Fibroblast of pulmonary artery (primary cell): ENCODE measurements at regions not wholly inside any gene's neighbourhood (a gene's known extent, or its start where the extent isn't known, plus 50 kb on each side); places are given as distances from the start of the nearest gene placed in this dataset.
"Not testable (repeated sequence)": the region's sequence is repeated elsewhere in the genome, so short reads cannot be mapped to it uniquely, and the experiment has no call there.

Experiments
- DNase-seq: peaks from one replicate; pipeline ENCODE4 v3.0.0-alpha.2; 2010; ENCODE audit warnings: low read depth
- H3K4me3 ChIP-seq: replicated peaks from 2 replicates; pipeline ENCODE4 v1.5.1; 2011; ENCODE audit warnings: low read depth, mild to moderate bottlenecking, control low read depth, low read length, moderate library complexity
- TF ChIP-seq, protein P1 (sequence below): IDR thresholded peaks from 2 replicates; pipeline ENCODE4 v1.5.1; 2011; ENCODE audit warnings: mild to moderate bottlenecking, control low read depth, low read length, inconsistent platforms; ENCODE audit errors: missing control alignments

DNA sequence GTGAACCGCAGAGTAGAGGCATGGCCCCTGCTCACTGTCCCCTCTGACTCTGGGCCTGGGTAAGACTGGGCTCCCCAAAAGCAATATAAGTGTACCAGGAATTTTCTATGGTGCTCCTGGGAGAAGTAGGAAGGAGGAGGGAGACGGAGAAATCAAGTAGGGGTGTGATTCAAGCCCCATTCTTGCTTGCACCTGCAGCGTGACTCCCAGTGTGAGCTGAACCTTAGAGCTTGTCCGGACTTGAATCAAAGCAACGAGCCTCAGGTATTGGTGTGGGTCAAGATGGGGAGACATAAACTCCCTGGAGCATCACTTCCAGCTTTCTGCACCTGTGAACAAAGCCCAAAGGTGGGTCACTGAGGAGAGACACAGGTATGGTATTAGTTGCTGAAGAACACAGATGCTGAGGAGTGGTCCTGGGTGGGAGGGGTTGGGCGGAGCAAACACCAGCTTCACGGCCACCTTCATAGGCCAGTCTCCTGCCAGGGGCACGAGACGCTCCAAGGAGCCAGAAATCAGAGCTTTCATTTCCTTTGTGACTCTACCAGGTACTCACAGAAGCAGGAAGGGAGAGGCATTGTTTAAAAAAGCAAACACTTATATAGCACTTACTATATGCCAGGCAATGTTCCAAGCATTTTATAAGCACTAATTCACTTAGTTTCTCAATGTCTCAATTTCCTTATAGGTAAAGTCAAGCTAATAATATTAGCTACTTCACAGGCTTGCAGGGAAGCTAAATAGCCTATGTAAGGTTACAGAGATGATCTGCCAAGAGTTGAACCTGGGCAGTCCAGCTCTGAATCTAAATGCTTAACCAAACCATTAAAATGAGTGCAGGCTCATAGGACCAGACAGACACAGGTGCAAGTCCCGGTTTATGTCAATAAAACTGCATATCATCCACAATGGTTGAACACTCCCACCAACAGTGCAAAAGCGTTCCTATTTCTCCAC lies 775.3 kb downstream of the UQCRFS1 start:
- TF ChIP-seq, protein P1, sequence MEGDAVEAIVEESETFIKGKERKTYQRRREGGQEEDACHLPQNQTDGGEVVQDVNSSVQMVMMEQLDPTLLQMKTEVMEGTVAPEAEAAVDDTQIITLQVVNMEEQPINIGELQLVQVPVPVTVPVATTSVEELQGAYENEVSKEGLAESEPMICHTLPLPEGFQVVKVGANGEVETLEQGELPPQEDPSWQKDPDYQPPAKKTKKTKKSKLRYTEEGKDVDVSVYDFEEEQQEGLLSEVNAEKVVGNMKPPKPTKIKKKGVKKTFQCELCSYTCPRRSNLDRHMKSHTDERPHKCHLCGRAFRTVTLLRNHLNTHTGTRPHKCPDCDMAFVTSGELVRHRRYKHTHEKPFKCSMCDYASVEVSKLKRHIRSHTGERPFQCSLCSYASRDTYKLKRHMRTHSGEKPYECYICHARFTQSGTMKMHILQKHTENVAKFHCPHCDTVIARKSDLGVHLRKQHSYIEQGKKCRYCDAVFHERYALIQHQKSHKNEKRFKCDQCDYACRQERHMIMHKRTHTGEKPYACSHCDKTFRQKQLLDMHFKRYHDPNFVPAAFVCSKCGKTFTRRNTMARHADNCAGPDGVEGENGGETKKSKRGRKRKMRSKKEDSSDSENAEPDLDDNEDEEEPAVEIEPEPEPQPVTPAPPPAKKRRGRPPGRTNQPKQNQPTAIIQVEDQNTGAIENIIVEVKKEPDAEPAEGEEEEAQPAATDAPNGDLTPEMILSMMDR = no peak
- no peak for DNase-seq
- H3K4me3 ChIP-seq = no peak overlapping the region

DNA sequence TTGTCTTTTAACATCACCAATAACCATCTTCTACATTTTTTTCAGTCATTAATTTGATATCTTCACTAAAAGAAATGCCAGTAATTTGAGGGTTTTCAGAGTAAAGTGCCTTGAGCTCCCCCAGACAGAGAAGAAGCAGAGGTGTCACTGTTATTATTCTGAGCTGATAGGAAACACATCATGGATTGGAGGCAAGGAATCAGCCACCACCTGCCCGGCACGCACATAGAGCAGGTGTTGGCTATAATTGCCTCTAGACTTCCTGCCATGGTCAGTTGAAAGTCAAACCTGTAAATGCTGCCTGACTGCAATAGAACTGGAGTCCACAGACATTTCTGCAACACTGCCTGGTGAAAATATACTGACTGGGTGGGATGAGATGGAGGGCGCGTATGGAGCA lies 776.6 kb downstream of the UQCRFS1 start:
- no peak for DNase-seq

DNA sequence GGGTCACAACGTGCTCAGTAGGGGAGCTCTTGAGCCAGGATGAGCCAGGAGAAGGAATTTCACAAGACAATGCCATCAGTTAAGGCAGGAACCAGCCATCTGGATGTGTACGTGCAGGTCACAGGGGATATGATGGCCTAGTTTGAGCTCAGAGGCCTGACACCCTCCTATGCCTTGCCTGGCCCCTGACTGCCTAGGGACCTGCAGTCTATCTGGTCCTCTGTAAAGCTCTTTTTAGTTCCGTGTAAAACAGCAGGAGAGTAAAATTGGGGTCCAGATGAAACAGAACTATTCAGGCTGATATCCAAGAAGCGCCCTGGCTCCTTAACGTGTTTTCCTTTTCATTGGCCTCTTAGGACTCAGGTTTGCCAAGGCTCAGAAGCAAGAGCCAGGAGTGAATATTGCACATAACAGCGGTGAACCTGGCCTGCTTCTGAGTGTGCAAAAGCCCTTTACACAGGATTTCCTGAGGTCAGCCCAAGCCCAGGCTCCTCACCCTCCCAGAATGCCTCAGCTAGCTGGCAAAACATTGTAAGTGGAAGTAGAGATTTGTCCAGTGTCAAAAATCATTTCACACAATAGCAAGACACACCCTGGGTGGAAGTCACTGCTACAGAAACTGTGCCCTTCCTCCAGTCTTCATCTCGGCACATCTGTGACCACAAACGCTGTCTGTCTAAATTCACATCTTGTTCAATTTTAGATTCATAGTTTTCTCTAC lies 777.2 kb downstream of the UQCRFS1 start:
- DNase-seq = no peak
- TF ChIP-seq, protein P1 = no peak
- H3K4me3 ChIP-seq = no peak overlapping the region

More for the DNA sequence above, 776.6 kb downstream of the UQCRFS1 start:
- H3K4me3 ChIP-seq = no peak overlapping the region
- TF ChIP-seq, protein P1 = no peak

DNA sequence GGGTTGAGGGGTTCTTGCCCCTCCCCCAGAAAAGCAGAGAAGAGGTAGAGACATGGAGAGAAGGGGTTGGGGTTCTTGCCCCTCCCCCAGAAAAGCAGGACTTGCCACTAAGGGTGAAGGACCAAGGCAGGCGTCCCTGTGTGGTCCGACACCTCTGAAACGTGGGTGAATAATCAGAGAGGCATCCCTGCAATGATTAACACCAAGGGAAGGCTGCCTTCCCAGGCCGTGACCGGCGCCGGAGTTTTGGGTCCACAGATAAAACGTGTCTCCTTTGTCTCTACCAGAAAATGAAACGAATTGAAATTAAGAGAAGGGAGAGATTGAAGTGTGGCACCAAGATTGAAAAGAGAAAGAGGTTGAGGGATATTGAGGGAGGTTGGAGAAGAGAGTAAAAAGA lies 778.2 kb downstream of the UQCRFS1 start:
- not testable (repeated sequence) for DNase-seq, H3K4me3 ChIP-seq

DNA sequence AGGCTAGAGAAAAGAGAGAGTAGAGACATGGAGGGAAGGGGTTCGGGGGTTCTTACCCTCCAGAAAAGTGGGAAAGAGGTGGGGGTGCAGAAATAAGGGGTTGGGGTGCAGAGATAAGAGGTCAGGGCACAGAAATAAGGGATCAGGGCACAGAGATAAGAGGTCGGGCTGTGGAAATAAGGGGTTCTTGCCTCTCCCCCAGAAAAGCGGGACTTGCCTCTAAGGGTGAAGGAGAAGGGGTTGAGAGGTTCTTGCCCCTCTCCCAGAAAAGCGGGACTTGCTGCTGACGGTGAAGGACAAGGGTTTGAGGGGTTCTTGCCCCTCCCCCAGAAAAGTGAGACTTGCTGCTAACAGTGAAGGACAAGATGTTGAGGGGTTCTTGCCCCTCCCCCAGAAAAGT lies 778.6 kb downstream of the UQCRFS1 start:
- not testable (repeated sequence) for H3K4me3 ChIP-seq, DNase-seq

DNA sequence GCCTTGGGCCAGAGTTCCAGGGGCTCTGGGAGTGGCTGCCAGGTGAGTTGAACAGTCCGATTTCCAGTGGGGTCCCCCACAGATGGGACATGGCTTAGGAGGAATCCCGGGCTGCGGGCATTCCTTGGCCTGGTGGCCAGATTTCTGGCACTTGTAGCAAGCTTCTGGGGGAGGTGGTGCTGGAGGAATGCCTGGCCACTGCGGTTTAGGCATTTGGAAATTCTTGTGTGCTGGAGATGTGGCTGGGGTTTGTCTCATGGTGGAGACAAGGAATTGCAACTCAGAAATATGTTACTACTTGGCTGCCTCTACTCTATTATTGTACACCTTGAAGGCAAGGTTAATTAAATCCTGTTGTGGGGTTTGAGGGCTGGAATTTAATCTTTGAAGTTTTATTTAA lies 779.8 kb downstream of the UQCRFS1 start:
- not testable (repeated sequence) for DNase-seq, H3K4me3 ChIP-seq

DNA sequence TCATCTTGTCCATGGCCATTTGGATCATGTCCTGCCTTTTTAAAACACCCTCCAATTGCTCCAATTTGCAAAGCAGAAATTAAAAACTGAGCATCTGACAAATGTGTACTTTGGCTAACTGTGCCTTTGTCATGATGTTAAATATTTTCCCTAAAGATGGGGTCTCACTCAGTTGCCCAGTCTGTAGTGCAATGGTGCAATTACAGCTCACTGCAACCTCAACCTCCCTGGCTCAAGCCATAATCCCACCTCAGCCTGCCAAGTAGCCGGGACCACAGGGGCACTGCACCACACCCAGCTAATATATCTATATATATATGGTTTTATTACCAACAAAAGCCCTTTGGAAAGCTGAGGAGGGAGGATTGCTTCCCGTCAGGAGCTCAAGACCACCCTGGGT lies 782.7 kb downstream of the UQCRFS1 start:
- no peak for DNase-seq
- H3K4me3 ChIP-seq = no peak overlapping the region
- TF ChIP-seq, protein P1 = no peak

DNA sequence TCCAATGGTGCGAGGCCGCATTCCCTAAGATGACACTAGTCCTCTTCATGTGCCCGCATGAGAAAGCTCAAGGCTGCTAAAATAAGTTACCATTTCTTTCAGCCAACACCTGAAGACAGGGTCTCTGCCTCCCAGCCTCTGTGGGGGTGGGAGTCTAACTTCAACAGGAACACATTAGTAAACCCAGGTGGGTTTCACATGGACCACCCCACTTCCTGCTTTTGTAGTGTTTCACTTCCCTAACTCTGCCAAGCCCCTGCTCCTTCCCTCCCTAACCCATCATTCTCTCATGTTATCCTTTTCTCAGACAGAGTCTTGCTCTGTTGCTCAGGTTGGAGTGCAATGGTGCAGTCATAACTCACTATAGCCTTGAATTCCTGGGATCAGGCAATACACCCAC lies 783.6 kb downstream of the UQCRFS1 start:
- DNase-seq = no peak
- TF ChIP-seq, protein P1 = no peak
- H3K4me3 ChIP-seq = no peak overlapping the region
